Natural killer cell (primary cell): ENCODE measurements at regions not wholly inside any gene's neighbourhood (a gene's known extent, or its start where the extent isn't known, plus 50 kb on each side); places are given as distances from the start of the nearest gene placed in this dataset.

ENCODE experiments used
- ATAC-seq, 3 donors: fragments of 150-1000 bp in 2 of 3; fragments of 200-7000 bp in 1 of 3; cut with Tn5 transposase; 1 replicate in 1 of 3; 2 replicates in 2 of 3; pipeline ENCODE4 v1.10.0; 2021; ENCODE audit warnings: mild to moderate bottlenecking in 2 of 3, moderate library complexity in 2 of 3
- DNase-seq, 2 donors: peaks; one replicate each; pipeline versions ENCODE4 v3.0.0 to v3.0.0-alpha.2; 2013 to 2021; ENCODE audit warnings: mixed read lengths in 1 of 2
- H3K27ac ChIP-seq: one replicate; pipeline ENCODE4 v1.5.1; 2013; ENCODE audit warnings: mild to moderate bottlenecking, low read length
- H3K27me3 ChIP-seq: one replicate; pipeline ENCODE4 v1.6.1; 2013; ENCODE audit warnings: low read length; ENCODE audit not compliant: control insufficient read depth, insufficient read depth
- H3K36me3 ChIP-seq: one replicate; pipeline ENCODE4 v1.6.1; 2013; ENCODE audit warnings: low read length; ENCODE audit not compliant: control insufficient read depth, insufficient read depth
- H3K4me1 ChIP-seq: one replicate; pipeline ENCODE4 v1.6.1; 2013; ENCODE audit warnings: low read length; ENCODE audit not compliant: control insufficient read depth, insufficient read depth
- H3K4me3 ChIP-seq: one replicate; pipeline ENCODE4 v1.5.1; 2013; ENCODE audit warnings: low read length
- H3K9me3 ChIP-seq: one replicate; pipeline ENCODE4 v1.6.1; 2013; ENCODE audit warnings: low read length; ENCODE audit not compliant: control insufficient read depth, insufficient read depth
- H3K27ac Mint-ChIP-seq, 2 donors: one replicate each; pipeline ENCODE4 v1.8.0; 2022; ENCODE audit warnings: mild to moderate bottlenecking in 2 of 2, mixed read lengths in 2 of 2, moderate library complexity in 1 of 2
- H3K27me3 Mint-ChIP-seq, 2 donors: one replicate each; pipeline ENCODE4 v1.8.0; 2022; ENCODE audit warnings: low read depth in 2 of 2, mixed read lengths in 2 of 2
- H3K36me3 Mint-ChIP-seq: one replicate; pipeline ENCODE4 v1.8.0; 2022; ENCODE audit warnings: mixed read lengths
- H3K4me1 Mint-ChIP-seq, 2 donors: one replicate each; pipeline ENCODE4 v1.8.0; 2022; ENCODE audit warnings: mixed read lengths in 2 of 2
- H3K4me3 Mint-ChIP-seq: one replicate; pipeline ENCODE4 v1.8.0; 2022; ENCODE audit warnings: mild to moderate bottlenecking, moderate library complexity, mixed read lengths
- H3K9me3 Mint-ChIP-seq, 2 donors: one replicate each; pipeline ENCODE4 v1.8.0; 2022; ENCODE audit warnings: mixed read lengths in 2 of 2
- CTCF ChIP-seq: fragments of 200-600 bp; IDR thresholded peaks from one replicate; pipeline ENCODE4 v1.8.0; 2022; ENCODE audit warnings: antibody characterized with exemption
- WGBS: methylation state at CpG from one replicate; pipeline ENCODE4 v1.1.7; 2013; ENCODE audit warnings: missing lambda C conversion rate; ENCODE audit not compliant: insufficient coverage; 5-methylcytosine and 5-hydroxymethylcytosine counted together
- intact Hi-C: fragments of 100-400 bp; cut with micrococcal nuclease; formaldehyde crosslinking; loops from one replicate; pipeline ENCODE4 v1.14.2; 2022

- peaks cover under 1% of the 10 kb centered on the region for H3K9me3 ChIP-seq
- no peaks in the 10 kb centered on the region for H3K27me3 Mint-ChIP-seq
- H3K36me3 Mint-ChIP-seq: peaks cover 10% of the 10 kb centered on the region
- TF ChIP-seq CTCF: no peak
- ATAC-seq (no peak), DNase-seq (no peak)
- no peaks in the 10 kb centered on the region for H3K36me3 ChIP-seq
- no peak overlapping the region for H3K4me3 ChIP-seq
- H3K27ac ChIP-seq: no peak overlapping the region
- H3K4me1 ChIP-seq: no peaks in the 10 kb centered on the region
- no CpG with 5 or more reads among the region's 1 CpG for WGBS
- no peaks in the 10 kb centered on the region for H3K4me1 Mint-ChIP-seq
- H3K9me3 Mint-ChIP-seq: peaks cover 7 to 23% of the 10 kb centered on the region in 2 donors
- intact Hi-C loops: no loop called here
- no peaks in the 10 kb centered on the region for H3K27me3 ChIP-seq
- H3K4me3 Mint-ChIP-seq: no peak overlapping the region
- no peak overlapping the region for H3K27ac Mint-ChIP-seq
Observed at GRCh38 chr1:105373681-105374080, 1624.0 kb downstream of the AMY1C start.

GRCh38 chr1:105386489-105386888 lies 1636.8 kb downstream of the AMY1C start:
- Histone ChIP-seq H3K27ac (no peak overlapping the region), H3K36me3 (no peaks in the 10 kb centered on the region), H3K4me3 (no peak overlapping the region), H3K9me3 (peaks cover 14% of the 10 kb centered on the region), H3K27me3 (no peaks in the 10 kb centered on the region), H3K4me1 (no peaks in the 10 kb centered on the region)
- intact Hi-C loops: no loop called here
- no CpG with 5 or more reads among the region's 1 CpG for WGBS
- H3K36me3 Mint-ChIP-seq: no peaks in the 10 kb centered on the region
- H3K4me3 Mint-ChIP-seq: no peak overlapping the region
- no peaks in the 10 kb centered on the region for H3K4me1 Mint-ChIP-seq
- peaks cover 13 to 47% of the 10 kb centered on the region in 2 donors for H3K9me3 Mint-ChIP-seq
- H3K27me3 Mint-ChIP-seq: no peaks in the 10 kb centered on the region
- no peak for TF ChIP-seq CTCF
- ATAC-seq: no peak
- no peak overlapping the region for H3K27ac Mint-ChIP-seq
- no peak for DNase-seq

GRCh38 chr1:105396001-105396400 lies 1646.3 kb downstream of the AMY1C start:
- Histone ChIP-seq H3K27me3 (no peaks in the 10 kb centered on the region), H3K36me3 (no peaks in the 10 kb centered on the region), H3K4me1 (no peaks in the 10 kb centered on the region), H3K27ac (no peak overlapping the region), H3K9me3 (peaks cover 21% of the 10 kb centered on the region), H3K4me3 (no peak overlapping the region)
- ATAC-seq: no peak
- 39% methylated on average over 2 of the region's 2 CpGs for whole genome bisulfite sequencing
- Mint-ChIP-seq H3K9me3 (peaks cover 14 to 25% of the 10 kb centered on the region in 2 donors), H3K27me3 (no peaks in the 10 kb centered on the region), H3K4me3 (no peak overlapping the region), H3K36me3 (peaks cover 12% of the 10 kb centered on the region), H3K27ac (no peak overlapping the region), H3K4me1 (no peaks in the 10 kb centered on the region)
- intact Hi-C loops: no loop called here
- no peak for DNase-seq
- no peak for TF ChIP-seq CTCF

- no peak for ATAC-seq
- H3K9me3 ChIP-seq: peaks cover 21% of the 10 kb centered on the region
- Mint-ChIP-seq H3K9me3 (peaks cover 12 to 13% of the 10 kb centered on the region in 2 donors), H3K27ac (no peak overlapping the region), H3K4me3 (no peak overlapping the region), H3K27me3 (no peaks in the 10 kb centered on the region), H3K36me3 (peaks cover 12% of the 10 kb centered on the region), H3K4me1 (no peaks in the 10 kb centered on the region)
- TF ChIP-seq CTCF: no peak
- H3K27ac ChIP-seq: no peak overlapping the region
- no peak for DNase-seq
- H3K4me3 ChIP-seq: no peak overlapping the region
- H3K4me1 ChIP-seq: no peaks in the 10 kb centered on the region
- no peaks in the 10 kb centered on the region for H3K36me3 ChIP-seq
- intact Hi-C loops: no loop called here
- no peaks in the 10 kb centered on the region for H3K27me3 ChIP-seq
Observed at GRCh38 chr1:105398909-105399308, 1649.2 kb downstream of the AMY1C start.
